ENCODE measurements at regions not wholly inside any gene's neighbourhood (a gene's known extent, or its start where the extent isn't known, plus 50 kb on each side); places are given as distances from the start of the nearest gene placed in this dataset.

DNA sequence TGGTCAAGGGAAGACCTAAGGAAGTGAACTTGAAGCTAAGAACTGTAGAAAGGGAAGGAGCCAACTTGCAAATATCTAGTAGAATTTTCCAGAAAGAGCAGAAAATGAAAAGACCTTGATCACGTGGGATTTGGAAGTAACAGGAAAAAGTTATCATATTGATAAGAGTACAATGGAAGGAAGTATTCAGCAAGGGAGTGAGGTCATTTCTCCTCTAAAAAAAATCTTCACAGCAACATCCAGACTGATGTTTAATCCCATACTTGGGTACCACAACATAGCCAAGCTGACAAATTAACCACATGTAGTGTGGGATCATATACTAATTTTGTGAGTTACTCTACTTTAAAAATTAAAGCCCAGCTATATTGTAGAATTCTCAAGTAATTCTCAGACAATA lies 207.0 kb upstream of the CXCL12 start:
- peaks cover 33% of the 10 kb centered on the region for H3K27me3 Mint-ChIP-seq (ENCODE audit: insufficient read depth, unreplicated experiment)

DNA sequence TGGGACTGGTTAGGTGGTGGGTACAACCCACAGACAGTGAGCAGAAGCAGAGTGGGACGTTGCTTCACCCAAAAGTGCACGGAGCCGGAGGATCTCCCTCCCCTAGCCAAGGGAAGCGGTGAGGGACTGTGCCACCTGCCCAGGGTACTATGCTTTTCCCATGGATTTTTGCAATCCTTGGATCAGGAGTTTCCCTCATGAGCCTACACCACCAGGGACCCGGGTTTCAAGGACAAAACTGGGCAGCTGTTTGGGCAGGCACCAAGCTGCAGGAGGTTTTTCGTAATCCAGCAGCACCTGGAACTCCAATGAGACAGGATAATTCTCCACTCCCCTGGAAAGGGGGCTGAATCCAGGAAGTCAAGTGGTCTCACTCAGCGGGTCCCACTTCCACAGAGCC lies 209.1 kb upstream of the CXCL12 start:
- no peak for DNase-seq (ENCODE audit: unreplicated experiment)
- Mint-ChIP-seq H3K9me3 (ENCODE audit: unreplicated experiment) (no peaks in the 10 kb centered on the region), H3K4me3 (ENCODE audit: unreplicated experiment) (no peak overlapping the region), H3K36me3 (ENCODE audit: insufficient read depth, unreplicated experiment) (no peaks in the 10 kb centered on the region), H3K27me3 (ENCODE audit: insufficient read depth, unreplicated experiment) (peaks cover 41% of the 10 kb centered on the region), H3K27ac (ENCODE audit: low read depth, unreplicated experiment) (no peak overlapping the region), H3K4me1 (ENCODE audit: insufficient read depth, unreplicated experiment) (no peaks in the 10 kb centered on the region)
- TF ChIP-seq, protein P1, sequence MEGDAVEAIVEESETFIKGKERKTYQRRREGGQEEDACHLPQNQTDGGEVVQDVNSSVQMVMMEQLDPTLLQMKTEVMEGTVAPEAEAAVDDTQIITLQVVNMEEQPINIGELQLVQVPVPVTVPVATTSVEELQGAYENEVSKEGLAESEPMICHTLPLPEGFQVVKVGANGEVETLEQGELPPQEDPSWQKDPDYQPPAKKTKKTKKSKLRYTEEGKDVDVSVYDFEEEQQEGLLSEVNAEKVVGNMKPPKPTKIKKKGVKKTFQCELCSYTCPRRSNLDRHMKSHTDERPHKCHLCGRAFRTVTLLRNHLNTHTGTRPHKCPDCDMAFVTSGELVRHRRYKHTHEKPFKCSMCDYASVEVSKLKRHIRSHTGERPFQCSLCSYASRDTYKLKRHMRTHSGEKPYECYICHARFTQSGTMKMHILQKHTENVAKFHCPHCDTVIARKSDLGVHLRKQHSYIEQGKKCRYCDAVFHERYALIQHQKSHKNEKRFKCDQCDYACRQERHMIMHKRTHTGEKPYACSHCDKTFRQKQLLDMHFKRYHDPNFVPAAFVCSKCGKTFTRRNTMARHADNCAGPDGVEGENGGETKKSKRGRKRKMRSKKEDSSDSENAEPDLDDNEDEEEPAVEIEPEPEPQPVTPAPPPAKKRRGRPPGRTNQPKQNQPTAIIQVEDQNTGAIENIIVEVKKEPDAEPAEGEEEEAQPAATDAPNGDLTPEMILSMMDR (IDR thresholded peaks at IDR 0.05; ENCODE audit: unreplicated experiment), result no peak
- BruUV-seq (replicated peaks), result no TSS peak
- intact Hi-C loops (cut with micrococcal nuclease), result no loop called here
- ChIA-PET POLR2A (no interaction called here), CTCF (no interaction called here)

More for the DNA sequence above, 207.0 kb upstream of the CXCL12 start:
- TF ChIP-seq, protein P1 (IDR thresholded peaks at IDR 0.05; ENCODE audit: unreplicated experiment), result no peak
- POLR2A ChIA-PET, result no interaction called here
- Mint-ChIP-seq H3K36me3 (ENCODE audit: insufficient read depth, unreplicated experiment) (no peaks in the 10 kb centered on the region), H3K4me1 (ENCODE audit: insufficient read depth, unreplicated experiment) (no peaks in the 10 kb centered on the region), H3K27ac (ENCODE audit: low read depth, unreplicated experiment) (no peak overlapping the region), H3K9me3 (ENCODE audit: unreplicated experiment) (no peaks in the 10 kb centered on the region), H3K4me3 (ENCODE audit: unreplicated experiment) (no peak overlapping the region)
- no peak for DNase-seq (ENCODE audit: unreplicated experiment)
- no TSS peak for BruUV-seq (replicated peaks)
- intact Hi-C loops (cut with micrococcal nuclease), result no loop called here
- CTCF ChIA-PET, result no interaction called here

DNA sequence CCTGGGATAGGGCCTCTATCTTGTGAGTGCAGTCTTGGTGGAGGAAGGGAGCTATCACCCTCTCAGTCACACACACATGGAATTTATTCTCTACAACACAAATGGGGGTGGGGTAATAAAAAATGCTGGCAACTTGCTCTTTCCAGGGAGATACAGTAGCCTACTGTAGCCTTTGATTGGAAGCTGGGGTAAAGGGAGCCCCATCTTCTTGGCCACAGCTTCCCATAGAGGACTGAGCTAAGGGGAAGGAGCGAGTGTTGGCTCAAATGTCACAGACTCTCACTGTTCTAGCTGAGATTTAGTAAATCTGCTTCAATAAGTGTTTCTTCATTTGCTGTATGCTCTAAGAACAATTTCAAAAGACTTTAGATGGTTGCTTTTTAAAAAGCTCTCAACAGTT lies 222.2 kb upstream of the CXCL12 start:
- H3K27ac Mint-ChIP-seq (ENCODE audit: low read depth, unreplicated experiment), result no peak overlapping the region
- CTCF ChIA-PET, result no interaction called here
- H3K4me1 Mint-ChIP-seq (ENCODE audit: insufficient read depth, unreplicated experiment), result no peaks in the 10 kb centered on the region
- H3K4me3 Mint-ChIP-seq (ENCODE audit: unreplicated experiment), result no peak overlapping the region
- intact Hi-C loops (cut with micrococcal nuclease), result no loop called here
- no peaks in the 10 kb centered on the region for H3K9me3 Mint-ChIP-seq (ENCODE audit: unreplicated experiment)
- TF ChIP-seq, protein P1 (IDR thresholded peaks at IDR 0.05; ENCODE audit: unreplicated experiment), result no peak
- H3K27me3 Mint-ChIP-seq (ENCODE audit: insufficient read depth, unreplicated experiment), result no peaks in the 10 kb centered on the region
- DNase-seq (ENCODE audit: unreplicated experiment), result no peak
- H3K36me3 Mint-ChIP-seq (ENCODE audit: insufficient read depth, unreplicated experiment), result no peaks in the 10 kb centered on the region
- no TSS peak for BruUV-seq (replicated peaks)
- POLR2A ChIA-PET, result no interaction called here

DNA sequence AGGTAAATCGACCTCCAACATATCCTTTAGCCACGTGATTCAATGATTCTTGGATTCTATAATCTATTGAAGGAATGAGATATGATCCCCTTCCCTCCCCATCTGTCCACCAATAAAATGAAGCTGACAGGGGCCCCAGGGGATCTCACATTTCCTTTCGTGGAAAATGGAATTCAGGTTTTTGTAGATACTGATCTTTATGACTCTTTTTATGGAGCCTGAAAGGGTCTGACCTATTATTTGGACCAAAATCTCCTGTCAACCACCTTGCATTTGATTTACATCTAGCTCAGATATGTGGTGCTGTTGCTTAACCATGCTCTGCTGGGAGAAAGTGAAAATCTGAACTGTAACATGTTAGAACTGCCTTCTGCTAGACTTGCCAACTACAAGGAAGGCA lies 234.0 kb upstream of the CXCL12 start:
- H3K27ac Mint-ChIP-seq (ENCODE audit: low read depth, unreplicated experiment), result no peak overlapping the region
- no peak for DNase-seq (ENCODE audit: unreplicated experiment)
- no TSS peak for BruUV-seq (replicated peaks)
- no peaks in the 10 kb centered on the region for H3K36me3 Mint-ChIP-seq (ENCODE audit: insufficient read depth, unreplicated experiment)
- TF ChIP-seq, protein P1 (IDR thresholded peaks at IDR 0.05; ENCODE audit: unreplicated experiment), result no peak
- POLR2A ChIA-PET, result interaction anchor here (1.1 kb wide), 1 partner anchor 25 kb away, joined by 3 read pairs; no protein-coding TSS in a partner anchor
- H3K4me3 Mint-ChIP-seq (ENCODE audit: unreplicated experiment), result no peak overlapping the region
- CTCF ChIA-PET, result interaction anchor here (0.7 kb wide), 1 partner anchor 23 kb away, joined by 3 read pairs; no protein-coding TSS in a partner anchor
- no peaks in the 10 kb centered on the region for H3K27me3 Mint-ChIP-seq (ENCODE audit: insufficient read depth, unreplicated experiment)
- no peaks in the 10 kb centered on the region for H3K9me3 Mint-ChIP-seq (ENCODE audit: unreplicated experiment)
- peaks cover 12% of the 10 kb centered on the region for H3K4me1 Mint-ChIP-seq (ENCODE audit: insufficient read depth, unreplicated experiment)
- intact Hi-C loops (cut with micrococcal nuclease), result no loop called here

Data from MCF 10A (cell line).